AG04450 (cell line): ENCODE measurements at regions not wholly inside any gene's neighbourhood (a gene's known extent, or its start where the extent isn't known, plus 50 kb on each side); places are given as distances from the start of the nearest gene placed in this dataset.

Source experiments
- CTCF ChIA-PET: fragments of 300-600, 350-600 bp; formaldehyde crosslinking; extraction: SDS; loops from one replicate; lab custom pipeline; 2022; ENCODE audit warnings: antibody characterized with exemption, inconsistent platforms; lab: Charles Lee
- POLR2A ChIA-PET: fragments of 350-600 bp; formaldehyde crosslinking; extraction: SDS; loops from one replicate; lab custom pipeline; 2021; ENCODE audit warnings: antibody characterized with exemption, inconsistent platforms; lab: Yijun Ruan, JAX
- DNase-seq: peaks from one replicate; pipeline ENCODE4 v3.0.0-alpha.2; 2011; ENCODE audit warnings: low read depth, low spot score
- H3K27ac ChIP-seq: one replicate; pipeline ENCODE4 v1.5.1; 2012; ENCODE audit warnings: low read depth, low read length, control low read depth
- H3K27me3 ChIP-seq: one replicate; pipeline ENCODE4 v1.6.0; 2012; ENCODE audit warnings: low read length; ENCODE audit not compliant: control insufficient read depth, insufficient read depth
- H3K4me3 ChIP-seq: 2 replicates; pipeline ENCODE4 v1.5.1; 2011; ENCODE audit warnings: mild to moderate bottlenecking, low read depth, low read length, control low read depth
- H3K9me3 ChIP-seq: 2 replicates; pipeline ENCODE4 v1.5.1; 2012; ENCODE audit warnings: low read length; ENCODE audit not compliant: control insufficient read depth, insufficient read depth
- CTCF ChIP-seq: IDR thresholded peaks from 2 replicates; pipeline ENCODE4 v1.5.1; 2011; ENCODE audit warnings: low read depth, low read length, control low read depth, inconsistent platforms

DNA sequence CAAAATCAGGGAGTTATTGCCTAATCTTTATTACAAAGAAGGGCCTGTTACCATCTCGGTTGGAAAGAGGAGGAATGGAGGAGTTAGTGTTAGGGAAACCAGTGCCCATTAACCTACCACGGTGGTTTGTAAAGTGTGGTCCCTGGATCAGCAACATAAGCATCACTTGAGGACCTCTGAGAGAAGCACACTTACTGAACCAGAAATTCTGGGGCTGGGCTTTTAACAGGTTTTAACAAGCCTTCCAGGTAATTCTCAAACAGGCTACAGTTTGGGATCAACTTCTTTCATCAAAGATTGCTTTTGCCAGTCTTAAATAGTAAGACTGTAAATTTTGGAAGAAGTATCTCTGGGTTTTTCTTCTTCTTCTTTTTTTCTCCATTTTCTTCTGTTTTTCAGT lies 329.5 kb upstream of the JAG1 start:
- DNase-seq, result no peak
- Histone ChIP-seq H3K27me3 (no peaks in the 10 kb centered on the region), H3K4me3 (no peak overlapping the region), H3K9me3 (no peaks in the 10 kb centered on the region), H3K27ac (no peak overlapping the region)
- ChIA-PET POLR2A (no interaction called here), CTCF (no interaction called here)
- TF ChIP-seq CTCF, result no peak

- no peak for DNase-seq
- POLR2A ChIA-PET, result no interaction called here
- H3K27ac ChIP-seq, result no peak overlapping the region
- CTCF ChIA-PET, result no interaction called here
- no peaks in the 10 kb centered on the region for H3K27me3 ChIP-seq
- no peak for TF ChIP-seq CTCF
- no peak overlapping the region for H3K4me3 ChIP-seq
- H3K9me3 ChIP-seq, result no peaks in the 10 kb centered on the region
Observed at GRCh38 chr20:11008444-11009033, 334.7 kb upstream of the JAG1 start.

GRCh38 chr20:11011653-11012052 lies 337.9 kb upstream of the JAG1 start:
- no peaks in the 10 kb centered on the region for H3K27me3 ChIP-seq
- H3K27ac ChIP-seq, result no peak overlapping the region
- H3K9me3 ChIP-seq, result no peaks in the 10 kb centered on the region
- TF ChIP-seq CTCF, result no peak
- POLR2A ChIA-PET, result no interaction called here
- no peak for DNase-seq
- H3K4me3 ChIP-seq, result no peak overlapping the region
- CTCF ChIA-PET, result no interaction called here

DNA sequence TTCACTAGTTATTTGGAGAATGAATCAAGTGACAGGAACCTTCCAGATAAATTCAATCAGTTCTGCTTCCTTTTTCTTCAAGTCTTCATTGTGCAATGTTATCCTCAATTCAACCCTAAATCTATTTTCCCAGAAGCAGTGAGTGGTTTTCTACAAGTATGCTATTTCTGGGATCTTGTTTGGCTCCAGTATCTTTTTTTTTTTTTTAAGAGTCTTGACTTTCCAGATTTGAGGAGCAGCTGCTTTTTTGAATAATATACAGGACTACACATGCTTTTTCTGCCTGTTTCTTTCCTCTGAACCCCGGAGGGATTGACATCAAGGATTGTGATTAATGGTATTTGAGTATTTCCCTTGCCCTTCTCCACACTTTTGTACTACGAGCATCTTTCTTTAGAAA lies 339.2 kb upstream of the JAG1 start:
- ChIA-PET POLR2A (no interaction called here), CTCF (no interaction called here)
- TF ChIP-seq CTCF, result no peak
- H3K27me3 ChIP-seq, result no peaks in the 10 kb centered on the region
- H3K9me3 ChIP-seq, result no peaks in the 10 kb centered on the region
- H3K4me3 ChIP-seq, result no peak overlapping the region
- H3K27ac ChIP-seq, result no peak overlapping the region
- DNase-seq, result no peak

GRCh38 chr20:11013801-11014200 lies 340.0 kb upstream of the JAG1 start:
- POLR2A ChIA-PET, result no interaction called here
- no peaks in the 10 kb centered on the region for H3K27me3 ChIP-seq
- TF ChIP-seq CTCF, result no peak
- CTCF ChIA-PET, result no interaction called here
- no peak for DNase-seq
- no peak overlapping the region for H3K4me3 ChIP-seq
- no peaks in the 10 kb centered on the region for H3K9me3 ChIP-seq
- no peak overlapping the region for H3K27ac ChIP-seq
